Panc1 (cell line): ENCODE measurements at regions not wholly inside any gene's neighbourhood (a gene's known extent, or its start where the extent isn't known, plus 50 kb on each side); places are given as distances from the start of the nearest gene placed in this dataset.

Experiments
- ATAC-seq: fragments of 200-7000 bp; cut with Tn5 transposase; 2 replicates; pipeline ENCODE4 v1.9.1; 2020; ENCODE audit warnings: mild to moderate bottlenecking, moderate library complexity
- BruUV-seq: library from RNA; stranded (reverse); fragments of 400-500 nt; replicated peaks from 2 replicates; lab custom pipeline; 2021; lab: Mats Ljungman, UMichigan
- CTCF ChIA-PET: fragments of 300-600 bp; sonication (Branson Sonifier 250); formaldehyde crosslinking; loops from one replicate; lab custom pipeline; 2022; ENCODE audit warnings: antibody characterized with exemption; lab: Charles Lee
- POLR2A ChIA-PET: fragments of 300-600 bp; sonication (Branson Sonifier 250); formaldehyde crosslinking; loops from one replicate; lab custom pipeline; 2022; ENCODE audit warnings: antibody characterized with exemption; lab: Charles Lee
- DNase-seq: peaks from one replicate; pipeline ENCODE4 v3.0.0-alpha.2; 2010; ENCODE audit warnings: low read depth, low spot score
- H3K27ac ChIP-seq: 2 replicates; pipeline ENCODE4 v1.5.1; 2011; ENCODE audit warnings: mild to moderate bottlenecking, low read length, inconsistent platforms
- H3K27me3 ChIP-seq: fragments of 200-500 bp; sonication (Bioruptor generic); 2 replicates; pipeline ENCODE4 v1.6.0; 2014; ENCODE audit warnings: low read length, inconsistent platforms; ENCODE audit not compliant: control insufficient read depth, insufficient read depth
- H3K36me3 ChIP-seq: fragments of 200-500 bp; sonication (Bioruptor generic); 2 replicates; pipeline ENCODE4 v1.5.1; 2014; ENCODE audit warnings: inconsistent platforms, mild to moderate bottlenecking, low read length, moderate library complexity; ENCODE audit not compliant: control insufficient read depth, insufficient read depth
- H3K4me1 ChIP-seq: 2 replicates; pipeline ENCODE4 v1.5.1; 2011; ENCODE audit warnings: inconsistent platforms, mild to moderate bottlenecking, low read length, moderate library complexity; ENCODE audit not compliant: control insufficient read depth, insufficient read depth
- H3K4me3 ChIP-seq, 2 experiments: 2 replicates each; pipeline ENCODE4 v1.5.1; 2011 to 2012; ENCODE audit warnings: low read depth in 2 of 2, low read length in 2 of 2, mild to moderate bottlenecking in 2 of 2, inconsistent platforms in 1 of 2, moderate library complexity in 1 of 2
- H3K9me3 ChIP-seq: fragments of 200-500 bp; sonication (Bioruptor generic); 2 replicates; pipeline ENCODE4 v1.5.1; 2014; ENCODE audit warnings: low read depth, mild to moderate bottlenecking, inconsistent platforms, low read length, moderate library complexity; ENCODE audit not compliant: control insufficient read depth, insufficient read depth
- POLR2AphosphoS5 ChIP-seq: IDR thresholded peaks from 2 replicates; pipeline ENCODE4 v1.6.1; 2012; ENCODE audit warnings: mild to moderate bottlenecking, low read depth, low read length, moderate library complexity
- SIN3A ChIP-seq: IDR thresholded peaks from 2 replicates; pipeline ENCODE4 v1.6.1; 2012; ENCODE audit warnings: low read depth, mild to moderate bottlenecking, low read length, moderate library complexity, borderline replicate concordance; ENCODE audit not compliant: insufficient read depth
- TCF7L2 ChIP-seq: IDR thresholded peaks from 2 replicates; pipeline ENCODE4 v1.6.1; 2011; ENCODE audit warnings: mild to moderate bottlenecking, low read depth, low read length, inconsistent platforms
- in situ Hi-C: cut with HindIII; loops from 2 replicates; pipeline ENCODE4 v1.10.0; 2016; ENCODE audit warnings: low sequenced_read_pairs, low pct_unique_long_range_greater_than_20kb
- intact Hi-C: fragments of 100-400 bp; cut with micrococcal nuclease; formaldehyde crosslinking; loops from one replicate; pipeline ENCODE4 v1.10.0; 2022; ENCODE audit not compliant: unreplicated experiment
- TF ChIP-seq, protein P1 (sequence below), 2 experiments: IDR thresholded peaks; 2 replicates each; pipeline ENCODE4 v1.6.1; 2011 to 2012; ENCODE audit warnings: low read depth in 2 of 2, control low read depth in 1 of 2, low read length in 1 of 2, mild to moderate bottlenecking in 1 of 2, moderate library complexity in 1 of 2; ENCODE audit not compliant: insufficient read depth in 1 of 2
- TF ChIP-seq, protein P2 (sequence below): fragments of 450-650 bp; IDR thresholded peaks from 2 replicates; pipeline ENCODE4 v1.5.1; 2017; ENCODE audit warnings: mild to moderate bottlenecking

DNA sequence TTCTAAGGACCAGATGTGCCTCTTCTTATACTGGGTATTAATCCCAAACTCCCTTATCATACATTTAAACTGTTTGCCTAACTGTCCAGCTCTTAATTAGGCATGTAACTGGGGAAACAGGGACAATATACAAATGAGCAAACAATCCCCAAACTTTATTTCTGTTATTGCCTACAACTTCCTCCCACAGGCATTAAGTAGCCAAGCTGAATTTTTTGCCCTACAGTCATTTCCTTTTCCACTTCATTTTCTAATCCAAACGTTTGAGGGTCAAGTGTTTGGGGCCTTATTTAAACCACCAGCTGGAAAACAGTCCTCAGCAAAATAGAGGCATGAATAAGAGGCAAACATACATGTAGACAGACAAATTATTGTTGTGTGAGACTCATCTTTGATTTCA lies 77.4 kb upstream of the CCL2 start:
- no peak for TF ChIP-seq SIN3A
- no peak for TF ChIP-seq POLR2AphosphoS5
- TF ChIP-seq, protein P1, sequence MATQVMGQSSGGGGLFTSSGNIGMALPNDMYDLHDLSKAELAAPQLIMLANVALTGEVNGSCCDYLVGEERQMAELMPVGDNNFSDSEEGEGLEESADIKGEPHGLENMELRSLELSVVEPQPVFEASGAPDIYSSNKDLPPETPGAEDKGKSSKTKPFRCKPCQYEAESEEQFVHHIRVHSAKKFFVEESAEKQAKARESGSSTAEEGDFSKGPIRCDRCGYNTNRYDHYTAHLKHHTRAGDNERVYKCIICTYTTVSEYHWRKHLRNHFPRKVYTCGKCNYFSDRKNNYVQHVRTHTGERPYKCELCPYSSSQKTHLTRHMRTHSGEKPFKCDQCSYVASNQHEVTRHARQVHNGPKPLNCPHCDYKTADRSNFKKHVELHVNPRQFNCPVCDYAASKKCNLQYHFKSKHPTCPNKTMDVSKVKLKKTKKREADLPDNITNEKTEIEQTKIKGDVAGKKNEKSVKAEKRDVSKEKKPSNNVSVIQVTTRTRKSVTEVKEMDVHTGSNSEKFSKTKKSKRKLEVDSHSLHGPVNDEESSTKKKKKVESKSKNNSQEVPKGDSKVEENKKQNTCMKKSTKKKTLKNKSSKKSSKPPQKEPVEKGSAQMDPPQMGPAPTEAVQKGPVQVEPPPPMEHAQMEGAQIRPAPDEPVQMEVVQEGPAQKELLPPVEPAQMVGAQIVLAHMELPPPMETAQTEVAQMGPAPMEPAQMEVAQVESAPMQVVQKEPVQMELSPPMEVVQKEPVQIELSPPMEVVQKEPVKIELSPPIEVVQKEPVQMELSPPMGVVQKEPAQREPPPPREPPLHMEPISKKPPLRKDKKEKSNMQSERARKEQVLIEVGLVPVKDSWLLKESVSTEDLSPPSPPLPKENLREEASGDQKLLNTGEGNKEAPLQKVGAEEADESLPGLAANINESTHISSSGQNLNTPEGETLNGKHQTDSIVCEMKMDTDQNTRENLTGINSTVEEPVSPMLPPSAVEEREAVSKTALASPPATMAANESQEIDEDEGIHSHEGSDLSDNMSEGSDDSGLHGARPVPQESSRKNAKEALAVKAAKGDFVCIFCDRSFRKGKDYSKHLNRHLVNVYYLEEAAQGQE (IDR thresholded peaks at IDR 0.05; ENCODE audit: insufficient read depth in 1 of 2, low read depth in 2 of 2, low read length in 1 of 2) = no peak
- TF ChIP-seq TCF7L2 = no peak
- TF ChIP-seq, protein P2, sequence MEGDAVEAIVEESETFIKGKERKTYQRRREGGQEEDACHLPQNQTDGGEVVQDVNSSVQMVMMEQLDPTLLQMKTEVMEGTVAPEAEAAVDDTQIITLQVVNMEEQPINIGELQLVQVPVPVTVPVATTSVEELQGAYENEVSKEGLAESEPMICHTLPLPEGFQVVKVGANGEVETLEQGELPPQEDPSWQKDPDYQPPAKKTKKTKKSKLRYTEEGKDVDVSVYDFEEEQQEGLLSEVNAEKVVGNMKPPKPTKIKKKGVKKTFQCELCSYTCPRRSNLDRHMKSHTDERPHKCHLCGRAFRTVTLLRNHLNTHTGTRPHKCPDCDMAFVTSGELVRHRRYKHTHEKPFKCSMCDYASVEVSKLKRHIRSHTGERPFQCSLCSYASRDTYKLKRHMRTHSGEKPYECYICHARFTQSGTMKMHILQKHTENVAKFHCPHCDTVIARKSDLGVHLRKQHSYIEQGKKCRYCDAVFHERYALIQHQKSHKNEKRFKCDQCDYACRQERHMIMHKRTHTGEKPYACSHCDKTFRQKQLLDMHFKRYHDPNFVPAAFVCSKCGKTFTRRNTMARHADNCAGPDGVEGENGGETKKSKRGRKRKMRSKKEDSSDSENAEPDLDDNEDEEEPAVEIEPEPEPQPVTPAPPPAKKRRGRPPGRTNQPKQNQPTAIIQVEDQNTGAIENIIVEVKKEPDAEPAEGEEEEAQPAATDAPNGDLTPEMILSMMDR = no peak
- BruUV-seq = no TSS peak
- Histone ChIP-seq H3K27ac (no peak overlapping the region), H3K4me1 (no peaks in the 10 kb centered on the region), H3K27me3 (peaks cover 10% of the 10 kb centered on the region), H3K4me3 (no peak overlapping the region), H3K9me3 (no peaks in the 10 kb centered on the region), H3K36me3 (no peaks in the 10 kb centered on the region)
- DNase-seq (no peak), ATAC-seq (no peak)
- intact Hi-C loops = no loop called here
- in situ Hi-C loops = no loop called here
- ChIA-PET CTCF (no interaction called here), POLR2A (no interaction called here)

DNA sequence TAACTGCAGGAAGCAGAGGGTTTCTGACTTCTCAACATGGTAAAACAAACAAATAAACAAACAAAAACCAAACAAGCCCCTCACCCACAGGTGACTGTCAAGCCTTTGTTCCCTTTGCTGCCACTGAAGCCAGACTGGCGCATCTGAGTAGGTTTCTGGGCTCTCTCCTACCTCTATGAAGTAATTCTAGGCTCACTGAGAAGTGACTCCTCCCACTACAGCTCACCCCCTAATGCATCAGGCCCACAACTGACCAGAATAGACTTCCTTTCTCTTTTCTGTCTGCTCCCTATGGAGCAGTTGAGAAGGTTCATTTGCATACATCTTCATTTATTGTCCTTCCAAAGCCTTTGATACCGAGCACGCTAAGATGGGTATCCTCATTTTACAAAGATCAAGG lies 77.0 kb upstream of the CCL2 start:
- Histone ChIP-seq H3K36me3 (no peaks in the 10 kb centered on the region), H3K9me3 (no peaks in the 10 kb centered on the region), H3K4me1 (no peaks in the 10 kb centered on the region), H3K4me3 (no peak overlapping the region), H3K27ac (no peak overlapping the region), H3K27me3 (peaks cover 10% of the 10 kb centered on the region)
- POLR2A ChIA-PET = no interaction called here
- no peak for DNase-seq
- BruUV-seq = no TSS peak
- CTCF ChIA-PET = no interaction called here
- in situ Hi-C loops (no loop called here), intact Hi-C loops (no loop called here)
- TF ChIP-seq, protein P2 = no peak
- no peak for TF ChIP-seq POLR2AphosphoS5
- no peak for ATAC-seq
